HEK293T (cell line): ENCODE measurements at regions not wholly inside any gene's neighbourhood (a gene's known extent, or its start where the extent isn't known, plus 50 kb on each side); places are given as distances from the start of the nearest gene placed in this dataset.

Experiments used
- CTCF ChIA-PET: fragments of 350-600 bp; formaldehyde crosslinking; extraction: SDS; loops from one replicate; lab custom pipeline; 2021; ENCODE audit warnings: antibody characterized with exemption, inconsistent platforms; lab: Yijun Ruan, JAX
- POLR2A ChIA-PET: fragments of 350-600 bp; formaldehyde crosslinking; extraction: SDS; loops from one replicate; lab custom pipeline; 2020; ENCODE audit warnings: antibody characterized with exemption, inconsistent platforms; lab: Yijun Ruan, JAX
- DNase-seq: peaks from one replicate; pipeline ENCODE4 v3.0.0; 2012; ENCODE audit warnings: mixed read lengths; ENCODE audit errors: extremely low spot score
- ARNT ChIP-seq: fragments of 450-650 bp; IDR thresholded peaks from 2 replicates; pipeline ENCODE4 v1.6.1; 2017; ENCODE audit warnings: mild to moderate bottlenecking
- BHLHE40 ChIP-seq: fragments of 450-650 bp; IDR thresholded peaks from 2 replicates; pipeline ENCODE4 v1.6.1; 2016; ENCODE audit warnings: mild to moderate bottlenecking, moderate library complexity, borderline replicate concordance
- CTBP1 ChIP-seq: fragments of 450-650 bp; IDR thresholded peaks from 2 replicates; pipeline ENCODE4 v1.6.1; 2016; ENCODE audit warnings: borderline replicate concordance
- ELF4 ChIP-seq: fragments of 450-650 bp; IDR thresholded peaks from 2 replicates; pipeline ENCODE4 v1.6.1; 2017; ENCODE audit warnings: antibody characterized with exemption
- FOXA1 ChIP-seq: fragments of 450-650 bp; IDR thresholded peaks from 2 replicates; pipeline ENCODE4 v1.6.1; 2016; ENCODE audit warnings: mild to moderate bottlenecking
- FOXK2 ChIP-seq: fragments of 450-650 bp; IDR thresholded peaks from 2 replicates; pipeline ENCODE4 v1.6.1; 2016; ENCODE audit warnings: mild to moderate bottlenecking
- FOXM1 ChIP-seq: fragments of 450-650 bp; IDR thresholded peaks from 2 replicates; pipeline ENCODE4 v1.6.1; 2017; ENCODE audit warnings: mild to moderate bottlenecking, borderline replicate concordance
- HDGF ChIP-seq: fragments of 450-650 bp; IDR thresholded peaks from 2 replicates; pipeline ENCODE4 v1.6.1; 2017; ENCODE audit warnings: antibody characterized with exemption, borderline replicate concordance
- L3MBTL2 ChIP-seq: fragments of 450-650 bp; conservative IDR thresholded peaks from 2 replicates; pipeline ENCODE4 v1.6.1; 2016; ENCODE audit warnings: mild to moderate bottlenecking
- LEF1 ChIP-seq: fragments of 450-650 bp; IDR thresholded peaks from 2 replicates; pipeline ENCODE4 v1.6.1; 2017; ENCODE audit warnings: mild to moderate bottlenecking, borderline replicate concordance
- NFRKB ChIP-seq: fragments of 450-650 bp; IDR thresholded peaks from 2 replicates; pipeline ENCODE4 v1.6.1; 2016; ENCODE audit warnings: mild to moderate bottlenecking, moderate library complexity
- PKNOX1 ChIP-seq: fragments of 450-650 bp; IDR thresholded peaks from 2 replicates; pipeline ENCODE4 v1.6.1; 2016
- SP1 ChIP-seq: fragments of 450-650 bp; IDR thresholded peaks from 2 replicates; pipeline ENCODE4 v1.6.1; 2017
- SUZ12 ChIP-seq: fragments of 450-650 bp; IDR thresholded peaks from 2 replicates; pipeline ENCODE4 v1.6.1; 2016; ENCODE audit warnings: mild to moderate bottlenecking
- TARDBP ChIP-seq: fragments of 450-650 bp; IDR thresholded peaks from 2 replicates; pipeline ENCODE4 v1.6.1; 2016
- ZNF384 ChIP-seq: fragments of 450-650 bp; IDR thresholded peaks from 2 replicates; pipeline ENCODE4 v1.6.1; 2016

DNA sequence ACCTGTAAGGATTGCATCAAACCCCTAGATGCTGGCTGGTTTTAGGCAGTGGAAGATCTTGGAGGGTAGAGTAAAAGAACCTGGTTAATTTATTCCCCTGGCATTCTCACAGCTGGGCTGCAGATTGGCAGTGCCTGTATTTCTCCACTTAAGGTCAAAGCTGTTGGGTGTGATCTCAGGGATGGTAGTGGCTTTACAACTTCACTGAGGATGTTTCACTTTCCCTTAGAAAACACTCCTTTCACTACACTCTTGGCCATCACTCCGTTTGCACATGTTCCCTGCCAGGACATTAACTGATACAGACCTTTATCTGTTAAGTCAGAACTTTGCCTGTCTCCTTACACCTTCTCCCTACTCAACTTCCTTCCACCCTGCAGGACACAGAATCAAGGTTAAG lies 779.1 kb upstream of the SEMA6D start:
- DNase-seq = no peak
- TF ChIP-seq FOXM1 = no peak
- no peak for TF ChIP-seq L3MBTL2
- no peak for TF ChIP-seq ZNF384
- TF ChIP-seq BHLHE40 = no peak
- no peak for TF ChIP-seq FOXA1
- TF ChIP-seq PKNOX1 = no peak
- TF ChIP-seq FOXK2 = no peak
- TF ChIP-seq SP1 = no peak
- no peak for TF ChIP-seq ARNT
- TF ChIP-seq LEF1 = no peak
- TF ChIP-seq SUZ12 = no peak
- TF ChIP-seq TARDBP = no peak
- no peak for TF ChIP-seq CTBP1
- no peak for TF ChIP-seq HDGF
- TF ChIP-seq ELF4 = no peak
- POLR2A ChIA-PET = no interaction called here
- CTCF ChIA-PET = no interaction called here

GRCh38 chr15:46941241-46941640 lies 776.1 kb upstream of the SEMA6D start:
- ChIA-PET POLR2A (no interaction called here), CTCF (no interaction called here)
- no peak for TF ChIP-seq SUZ12
- TF ChIP-seq FOXA1 = no peak
- no peak for TF ChIP-seq BHLHE40
- no peak for TF ChIP-seq TARDBP
- no peak for DNase-seq

DNA sequence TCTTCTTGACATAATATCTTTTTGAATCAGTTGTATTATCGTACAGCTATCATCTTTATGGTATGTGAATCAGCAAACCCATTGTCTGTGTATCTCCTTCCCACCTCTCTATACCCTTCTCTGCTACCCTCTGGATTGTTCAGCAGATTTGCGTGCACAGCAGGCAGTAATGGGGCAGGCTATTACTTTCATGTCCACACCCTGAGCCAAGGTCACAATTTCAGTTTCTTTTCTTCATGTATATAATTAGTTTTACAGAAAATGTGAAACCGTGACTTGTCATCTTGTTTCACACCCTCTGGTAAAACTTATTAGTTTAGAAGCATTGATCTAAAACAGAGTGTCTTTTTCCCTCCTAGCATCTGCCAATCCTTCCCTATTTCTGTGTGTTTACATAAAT lies 770.4 kb upstream of the SEMA6D start:
- TF ChIP-seq ARNT = no peak
- no peak for TF ChIP-seq SUZ12
- no peak for TF ChIP-seq SP1
- TF ChIP-seq LEF1 = no peak
- TF ChIP-seq FOXM1 = no peak
- TF ChIP-seq NFRKB = no peak
- TF ChIP-seq FOXA1 = no peak
- no peak for TF ChIP-seq FOXK2
- TF ChIP-seq PKNOX1 = no peak
- TF ChIP-seq CTBP1 = no peak
- no peak for TF ChIP-seq BHLHE40
- no peak for TF ChIP-seq HDGF
- no peak for TF ChIP-seq ZNF384
- CTCF ChIA-PET = no interaction called here
- no peak for DNase-seq
- POLR2A ChIA-PET = no interaction called here

DNA sequence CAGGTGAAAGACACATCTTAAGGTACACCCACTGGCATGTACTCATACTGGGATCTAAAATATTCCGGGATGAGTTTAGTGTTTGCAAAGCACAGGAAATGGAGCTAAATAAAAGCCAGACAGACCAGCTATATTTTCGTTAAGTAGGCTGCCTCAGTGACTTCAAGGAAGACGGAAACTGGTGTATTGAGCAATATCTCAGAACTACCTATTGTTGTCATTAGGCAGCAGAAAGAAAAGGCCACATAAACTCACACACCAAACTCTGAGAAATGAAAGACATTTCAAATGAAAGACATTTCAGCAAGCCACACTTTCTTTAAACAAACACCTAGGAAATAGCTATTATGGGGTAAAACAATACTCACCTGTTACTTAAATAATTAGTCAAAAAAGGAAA lies 761.7 kb upstream of the SEMA6D start:
- no peak for DNase-seq
- TF ChIP-seq HDGF (no peak), FOXK2 (no peak), CTBP1 (no peak), TARDBP (no peak), PKNOX1 (no peak), ELF4 (no peak), LEF1 (no peak), FOXA1 (no peak), FOXM1 (no peak), ZNF384 (no peak), SP1 (no peak), L3MBTL2 (no peak), BHLHE40 (no peak), NFRKB (no peak), SUZ12 (no peak)
- CTCF ChIA-PET = no interaction called here
- POLR2A ChIA-PET = no interaction called here

- no peak for DNase-seq
- ChIA-PET CTCF (no interaction called here), POLR2A (no interaction called here)
- TF ChIP-seq ARNT (no peak), BHLHE40 (no peak), L3MBTL2 (no peak), CTBP1 (no peak), ZNF384 (no peak)
These were observed 760.8 kb upstream of the SEMA6D start for GRCh38 chr15:46956456-46956855.

- TF ChIP-seq FOXA1 = no peak
- TF ChIP-seq BHLHE40 = no peak
- TF ChIP-seq TARDBP = no peak
- no peak for TF ChIP-seq FOXK2
- TF ChIP-seq NFRKB = no peak
- no peak for TF ChIP-seq CTBP1
- TF ChIP-seq FOXM1 = no peak
- TF ChIP-seq LEF1 = no peak
- no peak for TF ChIP-seq PKNOX1
- TF ChIP-seq ARNT = no peak
- TF ChIP-seq L3MBTL2 = no peak
- no peak for TF ChIP-seq SUZ12
- TF ChIP-seq SP1 = no peak
- TF ChIP-seq HDGF = no peak
- TF ChIP-seq ZNF384 = no peak
- no peak for TF ChIP-seq ELF4
- DNase-seq = no peak
- ChIA-PET CTCF (no interaction called here), POLR2A (no interaction called here)
These were observed 760.4 kb upstream of the SEMA6D start for GRCh38 chr15:46956881-46957280.
